SK-N-MC (cell line): ENCODE measurements at regions not wholly inside any gene's neighbourhood (a gene's known extent, or its start where the extent isn't known, plus 50 kb on each side); places are given as distances from the start of the nearest gene placed in this dataset.

Source experiments
- EZH2 ChIP-seq: fragments of 200-600 bp; sonication (generic); IDR thresholded peaks from one replicate; pipeline ENCODE4 v1.6.1; 2017; ENCODE audit warnings: antibody characterized with exemption
- POLR2AphosphoS5 ChIP-seq: IDR thresholded peaks from 2 replicates; pipeline ENCODE4 v1.6.1; 2012; ENCODE audit warnings: mild to moderate bottlenecking, low read depth, low read length, borderline replicate concordance

DNA sequence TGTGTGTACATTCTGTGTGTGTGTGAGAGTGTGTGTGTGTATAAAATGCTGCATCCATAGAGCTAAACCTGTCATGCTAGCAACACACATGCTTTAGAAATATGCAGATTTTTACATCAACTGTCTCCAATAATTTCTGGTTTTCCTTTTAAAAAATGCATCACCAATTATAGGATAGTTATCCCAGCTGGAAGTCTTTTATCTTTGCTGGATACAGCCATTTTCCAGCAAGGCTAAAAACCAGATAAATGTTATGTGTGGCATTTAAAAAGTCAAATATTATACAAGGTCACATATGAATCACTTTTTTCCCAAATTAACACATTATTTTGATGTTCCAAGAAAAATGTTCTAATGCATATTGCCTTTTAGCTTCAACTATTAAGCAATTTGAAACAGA is 202.0 kb upstream of the IPO5 start:
- TF ChIP-seq POLR2AphosphoS5 = no peak
- TF ChIP-seq EZH2 = no peak
